ENCODE measurements at regions not wholly inside any gene's neighbourhood (a gene's known extent, or its start where the extent isn't known, plus 50 kb on each side); places are given as distances from the start of the nearest gene placed in this dataset.
A peak's percentile ranks its signal among the peaks of the same experiment; 100 is the strongest.
"Not testable (repeated sequence)": the region's sequence is repeated elsewhere in the genome, so short reads cannot be mapped to it uniquely, and the experiment has no call there.

DNA sequence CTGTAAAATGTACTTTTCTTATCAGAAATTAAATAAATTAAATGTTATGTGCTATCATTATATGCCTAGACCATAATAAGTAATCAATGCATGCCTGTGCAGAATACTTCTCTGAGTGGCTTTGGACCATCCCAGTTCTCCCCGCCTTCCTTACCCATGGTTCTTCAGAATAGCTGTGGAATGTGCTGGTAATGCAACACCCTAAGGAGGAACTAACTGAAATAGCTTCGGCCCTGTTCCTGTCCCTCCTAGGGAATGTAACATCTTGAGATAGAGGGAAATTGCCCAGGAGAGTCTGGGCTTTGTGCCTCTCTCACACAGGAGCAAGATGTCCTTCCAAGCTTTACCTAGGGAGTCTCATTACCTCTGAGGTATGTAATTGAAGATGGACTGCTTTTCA is 693.6 kb upstream of the HS3ST1 start:
- no peaks in the 10 kb centered on the region for H3K27me3 ChIP-seq
- DNase-seq, result peak in 1 of 2 donors; percentile 22
- no peaks in the 10 kb centered on the region for H3K36me3 ChIP-seq
- TF ChIP-seq CTCF (IDR thresholded peaks at IDR 0.05) (no peak), EP300 (IDR thresholded peaks at IDR 0.05) (no peak), POLR2A (IDR thresholded peaks at IDR 0.05) (no peak), POLR2AphosphoS5 (IDR thresholded peaks at IDR 0.05) (no peak)
- no peak overlapping the region for H3K27ac ChIP-seq
- WGBS, 2 donors, result 38 to 100% methylated on average over 1 to 2 of the region's 2 CpGs
- H3K4me1 ChIP-seq, result no peaks in the 10 kb centered on the region
- H3K4me3 ChIP-seq, result no peak overlapping the region
- no peaks in the 10 kb centered on the region for H3K9me3 ChIP-seq
- ATAC-seq (ENCODE audit: low FRiP score in 2 of 2), result peak in 1 of 2 donors; percentile 56

DNA sequence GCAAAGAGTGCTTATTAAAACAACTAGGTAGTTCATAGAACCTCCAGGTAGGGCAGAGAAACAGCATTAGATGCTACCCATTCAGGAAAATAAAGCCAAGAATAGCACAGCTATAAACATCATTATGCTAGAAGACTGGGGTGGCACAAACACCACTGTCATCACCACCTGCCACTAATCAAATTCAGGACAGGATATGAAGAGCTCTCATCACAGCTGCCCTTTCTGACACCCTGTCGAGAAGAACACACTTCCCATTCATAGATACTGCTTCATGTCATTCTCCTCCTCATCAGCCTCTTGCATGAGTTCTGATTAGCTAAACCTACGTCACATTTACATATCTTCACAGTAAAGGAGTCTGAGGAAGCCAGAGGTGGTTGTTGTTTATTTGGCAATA is 692.3 kb upstream of the HS3ST1 start:
- ATAC-seq (ENCODE audit: low FRiP score in 2 of 2), result no peak
- Histone ChIP-seq H3K4me3 (no peak overlapping the region), H3K4me1 (no peaks in the 10 kb centered on the region), H3K27me3 (no peaks in the 10 kb centered on the region), H3K36me3 (no peaks in the 10 kb centered on the region), H3K9me3 (no peaks in the 10 kb centered on the region), H3K27ac (no peak overlapping the region)
- 40 to 42% methylated on average over 2 of the region's 2 CpGs for WGBS, 2 donors
- TF ChIP-seq EP300 (IDR thresholded peaks at IDR 0.05) (no peak), CTCF (IDR thresholded peaks at IDR 0.05) (no peak), POLR2AphosphoS5 (IDR thresholded peaks at IDR 0.05) (no peak), POLR2A (IDR thresholded peaks at IDR 0.05) (no peak)
- DNase-seq, result no peak

GRCh38 chr4:12118651-12119213 is 690.0 kb upstream of the HS3ST1 start:
- TF ChIP-seq CTCF (IDR thresholded peaks at IDR 0.05), result no peak
- TF ChIP-seq POLR2AphosphoS5 (IDR thresholded peaks at IDR 0.05), result peak in 1 of 2 donors; percentile 49
- TF ChIP-seq POLR2A (IDR thresholded peaks at IDR 0.05), result no peak
- TF ChIP-seq EP300 (IDR thresholded peaks at IDR 0.05), result peak in 1 of 4 donors; percentile 41
- Histone ChIP-seq H3K36me3 (no peaks in the 10 kb centered on the region), H3K9me3 (peaks cover 0 to 6% (median 1%) of the 10 kb centered on the region in 4 donors), H3K4me1 (no peaks in the 10 kb centered on the region), H3K27me3 (no peaks in the 10 kb centered on the region), H3K4me3 (no peak overlapping the region), H3K27ac (peak overlapping the region in 1 of 4 donors; percentile 25)
- DNase-seq (no peak), ATAC-seq (ENCODE audit: low FRiP score in 2 of 2) (peak; percentile 62 to 89)
- 68 to 73% methylated on average over 2 of the region's 2 CpGs for WGBS, 2 donors

- Histone ChIP-seq H3K4me3 (no peak overlapping the region), H3K27me3 (no peaks in the 10 kb centered on the region), H3K4me1 (no peaks in the 10 kb centered on the region), H3K36me3 (no peaks in the 10 kb centered on the region), H3K27ac (no peak overlapping the region), H3K9me3 (peaks cover 0 to 12% (median 5%) of the 10 kb centered on the region in 4 donors)
- TF ChIP-seq POLR2A (IDR thresholded peaks at IDR 0.05) (no peak), EP300 (IDR thresholded peaks at IDR 0.05) (no peak), CTCF (IDR thresholded peaks at IDR 0.05) (no peak), POLR2AphosphoS5 (IDR thresholded peaks at IDR 0.05) (no peak)
- 55 to 56% methylated on average over 1 to 3 of the region's 3 CpGs for WGBS, 2 donors
- DNase-seq (no peak), ATAC-seq (ENCODE audit: low FRiP score in 2 of 2) (no peak)
These were observed 687.4 kb upstream of the HS3ST1 start for GRCh38 chr4:12116009-12116552.

GRCh38 chr4:12110627-12111026 is 681.9 kb upstream of the HS3ST1 start:
- Histone ChIP-seq H3K36me3 (no peaks in the 10 kb centered on the region), H3K27ac (no peak overlapping the region), H3K4me3 (no peak overlapping the region), H3K27me3 (no peaks in the 10 kb centered on the region), H3K4me1 (no peaks in the 10 kb centered on the region), H3K9me3 (peaks cover 0 to 12% (median 5%) of the 10 kb centered on the region in 4 donors)
- 67 to 72% methylated on average over 3 of the region's 3 CpGs for WGBS, 2 donors
- no peak for ATAC-seq (ENCODE audit: low FRiP score in 2 of 2)
- TF ChIP-seq POLR2A (IDR thresholded peaks at IDR 0.05) (no peak), EP300 (IDR thresholded peaks at IDR 0.05) (no peak), CTCF (IDR thresholded peaks at IDR 0.05) (no peak), POLR2AphosphoS5 (IDR thresholded peaks at IDR 0.05) (no peak)
- no peak for DNase-seq

GRCh38 chr4:12109056-12109455 is 680.4 kb upstream of the HS3ST1 start:
- not testable (repeated sequence) for ATAC-seq (ENCODE audit: low FRiP score in 2 of 2); DNase-seq; H3K27me3 ChIP-seq; H3K27ac ChIP-seq; H3K4me1 ChIP-seq; H3K36me3 ChIP-seq; H3K4me3 ChIP-seq; H3K9me3 ChIP-seq
- WGBS, 2 donors, result 91 to 95% methylated on average over 4 of the region's 4 CpGs
